GM18520 (cell line): ENCODE measurements at regions not wholly inside any gene's neighbourhood (a gene's known extent, or its start where the extent isn't known, plus 50 kb on each side); places are given as distances from the start of the nearest gene placed in this dataset.

ENCODE experiments used
- ATAC-seq: cut with Tn5 transposase; IDR thresholded peaks from one replicate; pipeline ENCODE4 v1.9.1; 2021; ENCODE audit not compliant: unreplicated experiment

- no peak for ATAC-seq
These were observed 1133.5 kb downstream of the OLFM4 start for GRCh38 chr13:54162069-54162468.

GRCh38 chr13:54165581-54166215, 1137.1 kb downstream of the OLFM4 start:
- no peak for ATAC-seq

GRCh38 chr13:54173996-54174395, 1145.4 kb downstream of the OLFM4 start:
- no peak for ATAC-seq

- no peak for ATAC-seq
These were observed 1146.9 kb downstream of the OLFM4 start for GRCh38 chr13:54175466-54175865.

- no peak for ATAC-seq
These were observed 1148.9 kb downstream of the OLFM4 start for GRCh38 chr13:54177466-54177865.

- no peak for ATAC-seq
These were observed 1154.6 kb downstream of the OLFM4 start for GRCh38 chr13:54183166-54183565.

- ATAC-seq = no peak
These were observed 1155.1 kb downstream of the OLFM4 start for GRCh38 chr13:54183728-54184127.

- no peak for ATAC-seq
These were observed 1156.0 kb downstream of the OLFM4 start for GRCh38 chr13:54184576-54184975.

- ATAC-seq = no peak
These were observed 1156.5 kb downstream of the OLFM4 start for GRCh38 chr13:54185101-54185500.

GRCh38 chr13:54185785-54186184, 1157.2 kb downstream of the OLFM4 start:
- ATAC-seq = no peak

GRCh38 chr13:54187461-54187860, 1158.8 kb downstream of the OLFM4 start:
- no peak for ATAC-seq

- ATAC-seq = no peak
These were observed 1165.8 kb downstream of the OLFM4 start for GRCh38 chr13:54194233-54195024.

- no peak for ATAC-seq
These were observed 1168.1 kb downstream of the OLFM4 start for GRCh38 chr13:54196684-54197083.

- ATAC-seq = no peak
These were observed 1170.3 kb downstream of the OLFM4 start for GRCh38 chr13:54198911-54199310.

GRCh38 chr13:54206626-54207025, 1178.0 kb downstream of the OLFM4 start:
- no peak for ATAC-seq

- no peak for ATAC-seq
These were observed 1181.9 kb downstream of the OLFM4 start for GRCh38 chr13:54210397-54211049.

GRCh38 chr13:54216221-54216620, 1187.6 kb downstream of the OLFM4 start:
- ATAC-seq = no peak

- no peak for ATAC-seq
These were observed 1198.3 kb downstream of the OLFM4 start for GRCh38 chr13:54226876-54227275.

- ATAC-seq = no peak
These were observed 1204.1 kb downstream of the OLFM4 start for GRCh38 chr13:54232700-54233099.

GRCh38 chr13:54234607-54235006, 1206.0 kb downstream of the OLFM4 start:
- no peak for ATAC-seq

GRCh38 chr13:54241719-54242118, 1213.1 kb downstream of the OLFM4 start:
- no peak for ATAC-seq

GRCh38 chr13:54248306-54248705, 1219.7 kb downstream of the OLFM4 start:
- no peak for ATAC-seq
